Astrocyte (in vitro differentiated cells and primary cell): ENCODE measurements at regions not wholly inside any gene's neighbourhood (a gene's known extent, or its start where the extent isn't known, plus 50 kb on each side); places are given as distances from the start of the nearest gene placed in this dataset.

Experiments used
- EZH2 ChIP-seq: IDR thresholded peaks from 2 replicates; pipeline ENCODE4 v1.6.1; 2012; ENCODE audit warnings: mild to moderate bottlenecking, low read length, inconsistent platforms; ENCODE audit not compliant: insufficient read depth
- TF ChIP-seq, protein P1 (sequence below): IDR thresholded peaks from 2 replicates; pipeline ENCODE4 v1.5.1; 2011; ENCODE audit warnings: low read depth, mild to moderate bottlenecking, inconsistent platforms, low read length, moderate library complexity; ENCODE audit not compliant: insufficient read depth

- TF ChIP-seq, protein P1, sequence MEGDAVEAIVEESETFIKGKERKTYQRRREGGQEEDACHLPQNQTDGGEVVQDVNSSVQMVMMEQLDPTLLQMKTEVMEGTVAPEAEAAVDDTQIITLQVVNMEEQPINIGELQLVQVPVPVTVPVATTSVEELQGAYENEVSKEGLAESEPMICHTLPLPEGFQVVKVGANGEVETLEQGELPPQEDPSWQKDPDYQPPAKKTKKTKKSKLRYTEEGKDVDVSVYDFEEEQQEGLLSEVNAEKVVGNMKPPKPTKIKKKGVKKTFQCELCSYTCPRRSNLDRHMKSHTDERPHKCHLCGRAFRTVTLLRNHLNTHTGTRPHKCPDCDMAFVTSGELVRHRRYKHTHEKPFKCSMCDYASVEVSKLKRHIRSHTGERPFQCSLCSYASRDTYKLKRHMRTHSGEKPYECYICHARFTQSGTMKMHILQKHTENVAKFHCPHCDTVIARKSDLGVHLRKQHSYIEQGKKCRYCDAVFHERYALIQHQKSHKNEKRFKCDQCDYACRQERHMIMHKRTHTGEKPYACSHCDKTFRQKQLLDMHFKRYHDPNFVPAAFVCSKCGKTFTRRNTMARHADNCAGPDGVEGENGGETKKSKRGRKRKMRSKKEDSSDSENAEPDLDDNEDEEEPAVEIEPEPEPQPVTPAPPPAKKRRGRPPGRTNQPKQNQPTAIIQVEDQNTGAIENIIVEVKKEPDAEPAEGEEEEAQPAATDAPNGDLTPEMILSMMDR, result no peak
- TF ChIP-seq EZH2, result no peak
These were observed 71.3 kb upstream of the NYAP2 start for GRCh38 chr2:225328192-225328591.
